HCT116 (cell line): ENCODE measurements at regions not wholly inside any gene's neighbourhood (a gene's known extent, or its start where the extent isn't known, plus 50 kb on each side); places are given as distances from the start of the nearest gene placed in this dataset.

Source experiments
- ATAC-seq: fragments of 200-7000 bp; cut with Tn5 transposase; 2 replicates; pipeline ENCODE4 v1.9.1; 2020; ENCODE audit warnings: mild to moderate bottlenecking, moderate library complexity
- BruUV-seq: library from RNA; stranded (reverse); fragments of 400-500 nt; replicated peaks from 2 replicates; lab custom pipeline; 2021; lab: Mats Ljungman, UMichigan
- CTCF ChIA-PET: fragments of 300-600 bp; sonication (Branson Sonifier 250); formaldehyde crosslinking; loops from one replicate; lab custom pipeline; 2021; ENCODE audit warnings: antibody characterized with exemption; lab: Charles Lee
- POLR2A ChIA-PET: fragments of 300-600, 350-600 bp; sonication (Branson Sonifier 250); formaldehyde crosslinking; loops from one replicate; lab custom pipeline; 2021; ENCODE audit warnings: antibody characterized with exemption; lab: Charles Lee
- RAD21 ChIA-PET, 2 experiments: fragments of 300-600 bp; sonication (Branson Sonifier 250); formaldehyde crosslinking; loops; one replicate each; lab custom pipeline; 2023; ENCODE audit warnings: low total read pairs in 2 of 2; ENCODE audit not compliant: uncharacterized antibody in 2 of 2, unreplicated experiment in 2 of 2, low non-redundant PET in 1 of 2; lab: Charles Lee
- DNase-seq: peaks from one replicate; pipeline ENCODE4 v3.0.0-alpha.2; 2010; ENCODE audit warnings: low read depth, low spot score
- H2AFZ ChIP-seq: fragments of 200-600 bp; shearing (Covaris generic), sonication (generic); 2 replicates; pipeline ENCODE4 v1.6.1; 2017; ENCODE audit warnings: low read depth, mixed run types, mixed read lengths, antibody characterized with exemption, low read length; ENCODE audit not compliant: poor library complexity, severe bottlenecking
- H3K27ac ChIP-seq: 2 replicates; pipeline ENCODE4 v1.5.1; 2012; ENCODE audit warnings: low read depth, low read length
- H3K27me3 ChIP-seq: fragments of 200-600 bp; sonication (generic); 2 replicates; pipeline ENCODE4 v1.6.1; 2016; ENCODE audit warnings: mixed run types, low read length, mixed read lengths; ENCODE audit not compliant: insufficient read depth
- H3K36me3 ChIP-seq, 2 experiments: fragments of 200-500 bp in 1 of 2; fragments of 200-600 bp in 1 of 2; sonication (Bioruptor generic) in 1 of 2; sonication (generic) in 1 of 2; 2 replicates each; pipeline versions ENCODE4 v1.5.1 to v1.6.1; 2014 to 2016; ENCODE audit warnings: low read length in 2 of 2, inconsistent platforms in 1 of 2, mixed read lengths in 1 of 2, mixed run types in 1 of 2; ENCODE audit not compliant: insufficient read depth in 2 of 2, control insufficient read depth in 1 of 2
- H3K4me1 ChIP-seq, 2 experiments: fragments of 200-600 bp in 1 of 2; sonication (generic) in 1 of 2; 2 replicates each; pipeline versions ENCODE4 v1.5.1 to v1.6.1; 2012 to 2017; ENCODE audit warnings: low read length in 2 of 2, inconsistent platforms in 1 of 2, mild to moderate bottlenecking in 1 of 2, mixed read lengths in 1 of 2, mixed run types in 1 of 2, moderate library complexity in 1 of 2; ENCODE audit not compliant: insufficient read depth in 2 of 2, control insufficient read depth in 1 of 2
- H3K4me2 ChIP-seq: fragments of 200-600 bp; sonication (generic); 2 replicates; pipeline ENCODE4 v1.6.1; 2017; ENCODE audit warnings: mixed run types, low read length, mixed read lengths
- H3K4me3 ChIP-seq, 2 experiments: fragments of 200-600 bp in 1 of 2; sonication (generic) in 1 of 2; replicated peaks in 1 of 2; 2 replicates each; pipeline ENCODE4 v1.5.1; 2011 to 2016; ENCODE audit warnings: low read length in 2 of 2, control low read depth in 1 of 2, low read depth in 1 of 2, mild to moderate bottlenecking in 1 of 2, mixed read lengths in 1 of 2, mixed run types in 1 of 2
- H3K79me2 ChIP-seq: fragments of 200-600 bp; sonication (generic); 2 replicates; pipeline ENCODE4 v1.6.1; 2017; ENCODE audit warnings: mild to moderate bottlenecking, mixed run types, low read length, moderate library complexity, mixed read lengths; ENCODE audit not compliant: insufficient read depth
- H3K9ac ChIP-seq: fragments of 200-600 bp; sonication (generic); 2 replicates; pipeline ENCODE4 v1.6.1; 2016; ENCODE audit warnings: low read length, mixed read lengths
- H3K9me2 ChIP-seq: fragments of 200-600 bp; sonication (generic), shearing (Covaris generic); 2 replicates; pipeline ENCODE4 v1.6.1; 2017; ENCODE audit warnings: mixed run types, mild to moderate bottlenecking, moderate library complexity; ENCODE audit not compliant: insufficient read depth
- H3K9me3 ChIP-seq, 2 experiments: fragments of 200-500 bp in 1 of 2; fragments of 200-600 bp in 1 of 2; sonication (Bioruptor generic) in 1 of 2; sonication (generic) in 1 of 2; 2 replicates each; pipeline ENCODE4 v1.6.1; 2014 to 2017; ENCODE audit warnings: low read length in 2 of 2, mixed read lengths in 2 of 2, inconsistent platforms in 1 of 2, low read depth in 1 of 2, mild to moderate bottlenecking in 1 of 2, mixed run types in 1 of 2, moderate library complexity in 1 of 2; ENCODE audit not compliant: control insufficient read depth in 1 of 2, insufficient read depth in 1 of 2
- H4K20me1 ChIP-seq: fragments of 200-600 bp; sonication (generic), shearing (Covaris generic); 2 replicates; pipeline ENCODE4 v1.6.1; 2017; ENCODE audit warnings: mixed run types, mild to moderate bottlenecking, moderate library complexity; ENCODE audit not compliant: insufficient read depth
- CBX3 ChIP-seq: IDR thresholded peaks from 2 replicates; pipeline ENCODE4 v1.6.1; 2012; ENCODE audit warnings: low read depth
- CEBPB ChIP-seq: IDR thresholded peaks from 2 replicates; pipeline ENCODE4 v1.6.1; 2012; ENCODE audit warnings: low read depth
- ELF1 ChIP-seq: IDR thresholded peaks from 2 replicates; pipeline ENCODE4 v1.6.1; 2012; ENCODE audit warnings: low read depth, borderline replicate concordance
- JUND ChIP-seq: IDR thresholded peaks from 2 replicates; pipeline ENCODE4 v1.6.1; 2012
- POLR2A ChIP-seq: IDR thresholded peaks from 2 replicates; pipeline ENCODE4 v1.7.0; 2011; ENCODE audit warnings: borderline replicate concordance; ENCODE audit not compliant: insufficient read depth, insufficient read length; ENCODE audit errors: extremely low read depth
- POLR2AphosphoS5 ChIP-seq: IDR thresholded peaks from 2 replicates; pipeline ENCODE4 v1.6.1; 2011; ENCODE audit warnings: mild to moderate bottlenecking, low read depth, low read length, moderate library complexity
- RAD21 ChIP-seq: IDR thresholded peaks from 2 replicates; pipeline ENCODE4 v1.6.1; 2012; ENCODE audit warnings: low read depth, mild to moderate bottlenecking
- SIN3A ChIP-seq: IDR thresholded peaks from 2 replicates; pipeline ENCODE4 v1.6.1; 2012; ENCODE audit warnings: low read depth
- SRF ChIP-seq: IDR thresholded peaks from 2 replicates; pipeline ENCODE4 v1.6.1; 2012; ENCODE audit warnings: low read depth
- YY1 ChIP-seq: IDR thresholded peaks from 2 replicates; pipeline ENCODE4 v1.6.1; 2011; ENCODE audit warnings: low read length, low read depth, moderate library complexity, mild to moderate bottlenecking; ENCODE audit not compliant: insufficient replicate concordance; ENCODE audit errors: extremely low read depth
- ZBTB33 ChIP-seq: IDR thresholded peaks from 2 replicates; pipeline ENCODE4 v1.6.1; 2011; ENCODE audit warnings: mild to moderate bottlenecking, low read length, moderate library complexity; ENCODE audit not compliant: insufficient replicate concordance; ENCODE audit errors: extremely low read depth
- ZNF274 ChIP-seq: fragments of 200-500 bp; sonication (Bioruptor generic); IDR thresholded peaks from 2 replicates; pipeline ENCODE4 v1.6.1; 2014; ENCODE audit warnings: mild to moderate bottlenecking, low read depth, low read length, inconsistent platforms
- intact Hi-C: fragments of 100-400 bp; cut with micrococcal nuclease; formaldehyde crosslinking; loops from 2 replicates; pipeline ENCODE4 v1.10.0; 2022

GRCh38 chr7:70925411-70926115 is 206.4 kb upstream of the GALNT17 start (continued):
- TF ChIP-seq CBX3 = no peak
- no peak for TF ChIP-seq ZNF274
- no peak for TF ChIP-seq YY1
- no peak for TF ChIP-seq SIN3A
- no peak for TF ChIP-seq RAD21
- TF ChIP-seq, all 23 proteins: peak for 0

GRCh38 chr7:70926666-70927065 is 205.3 kb upstream of the GALNT17 start:
- ChIA-PET POLR2A (no interaction called here), RAD21 (no interaction called here)
- Histone ChIP-seq H3K4me2 (no peak overlapping the region), H3K27ac (no peak overlapping the region), H3K9me2 (no peaks in the 10 kb centered on the region)
- TF ChIP-seq CEBPB (no peak), JUND (no peak), SRF (no peak), YY1 (no peak), POLR2A (no peak), POLR2AphosphoS5 (no peak), ELF1 (no peak), ZBTB33 (no peak), SIN3A (no peak)
- TF ChIP-seq, all 23 proteins: peak for 0
- no peaks in the 10 kb centered on the region for H4K20me1 ChIP-seq
- no peak overlapping the region for H3K9ac ChIP-seq
- H3K36me3 ChIP-seq = no peaks in the 10 kb centered on the region
- peaks cover 0 to 4% of the 10 kb centered on the region in 2 experiments; a peak in 1 of 4 replicates for H3K9me3 ChIP-seq
- ATAC-seq (no peak), DNase-seq (no peak)
- no peaks in the 10 kb centered on the region for H3K4me1 ChIP-seq
- no peak overlapping the region for H3K4me3 ChIP-seq
- no TSS peak for BruUV-seq
- H3K27me3 ChIP-seq = no peaks in the 10 kb centered on the region
- intact Hi-C loops = no loop called here
- no peak overlapping the region for H2AFZ ChIP-seq
- CTCF ChIA-PET = no interaction called here
- H3K79me2 ChIP-seq = no peaks in the 10 kb centered on the region
